ENCODE measurements at regions not wholly inside any gene's neighbourhood (a gene's known extent, or its start where the extent isn't known, plus 50 kb on each side); places are given as distances from the start of the nearest gene placed in this dataset.

GRCh38 chr4:32112891-32113290, 1392.7 kb downstream of the PCDH7 start:
- Histone ChIP-seq H4K91ac (ENCODE audit: insufficient read length, low read depth, low read length) (no peak overlapping the region), H3K23me2 (ENCODE audit: insufficient read length, low read depth, low read length, poor library complexity, severe bottlenecking) (no peaks in the 10 kb centered on the region), H3K27ac (ENCODE audit: insufficient read length, low read depth, low read length) (no peak overlapping the region), H2BK15ac (ENCODE audit: low read depth, low read length) (no peak overlapping the region), H3K4ac (ENCODE audit: low read depth, low read length) (no peak overlapping the region), H3K4me1 (ENCODE audit: insufficient read depth, low read length) (no peaks in the 10 kb centered on the region), H3K4me2 (ENCODE audit: insufficient read depth, insufficient read length, low read length) (no peak overlapping the region), H2BK120ac (ENCODE audit: low read depth, low read length, poor library complexity, severe bottlenecking) (no peak overlapping the region), H3T11ph (ENCODE audit: low read length) (no peak overlapping the region), H3K27me3 (ENCODE audit: insufficient read depth, low read length) (no peaks in the 10 kb centered on the region), H2BK12ac (ENCODE audit: insufficient read length, low read depth, low read length) (no peak overlapping the region), H3K18ac (ENCODE audit: insufficient read length, low read depth, low read length) (no peak overlapping the region), H2BK5ac (ENCODE audit: insufficient read length, low read length) (no peak overlapping the region), H2AFZ (ENCODE audit: low read length) (no peak overlapping the region), H3K9me3 (ENCODE audit: control insufficient read depth, low read depth, low read length) (no peaks in the 10 kb centered on the region), H3K79me2 (ENCODE audit: insufficient read depth, low read length) (no peaks in the 10 kb centered on the region), H4K8ac (replicated peaks; ENCODE audit: insufficient read length, low read depth, low read length) (no peak overlapping the region), H3K14ac (ENCODE audit: insufficient read depth, low read length) (no peak overlapping the region), H4K20me1 (ENCODE audit: control insufficient read depth, insufficient read depth, insufficient read length) (no peaks in the 10 kb centered on the region), H4K5ac (ENCODE audit: insufficient read length, low read depth, low read length) (no peak overlapping the region), H3K9ac (ENCODE audit: extremely low read depth, insufficient read length, low read length) (no peak overlapping the region), H2BK20ac (ENCODE audit: low read depth, low read length, poor library complexity, severe bottlenecking) (no peak overlapping the region), H2AK5ac (ENCODE audit: insufficient read length, low read length) (no peak overlapping the region), H3K23ac (ENCODE audit: insufficient read length, low read depth, low read length) (no peak overlapping the region), H3K79me1 (ENCODE audit: insufficient read depth, low read depth, low read length, poor library complexity, severe bottlenecking) (no peaks in the 10 kb centered on the region), H3K56ac (ENCODE audit: insufficient read length, low read depth, low read length) (no peak overlapping the region)
- H3K27me3 Mint-ChIP-seq (ENCODE audit: low read depth) = no peaks in the 10 kb centered on the region
- no peaks in the 10 kb centered on the region for H3K4me1 Mint-ChIP-seq
- H3K9me3 Mint-ChIP-seq = no peaks in the 10 kb centered on the region
- H3K27ac Mint-ChIP-seq = no peak overlapping the region
- no peaks in the 10 kb centered on the region for H3K36me3 Mint-ChIP-seq (ENCODE audit: insufficient read depth in 1 of 3, low read depth in 3 of 3)
- H3K4me3 Mint-ChIP-seq = no peak overlapping the region
- DNase-seq = no peak
- TF ChIP-seq CTCF (conservative IDR thresholded peaks at IDR 0.05) = no peak

Measured in H9 (cell line).